Right hindlimb (tissue), 1 donor: ENCODE measurements at regions not wholly inside any gene's neighbourhood (a gene's known extent, or its start where the extent isn't known, plus 50 kb on each side); places are given as distances from the start of the nearest gene placed in this dataset.
"Not testable (repeated sequence)": the region's sequence is repeated elsewhere in the genome, so short reads cannot be mapped to it uniquely, and the experiment has no call there.

Source experiments
- DNase-seq: peaks from one replicate; pipeline ENCODE4 v3.0.0-alpha.2; 2018

GRCh38 chr10:118968482-118968881 is 61.0 kb upstream of the NANOS1 start:
- no peak for DNase-seq

- DNase-seq = no peak
Measured at GRCh38 chr10:118969014-118969413, 60.5 kb upstream of the NANOS1 start.

- peak; percentile 48 for DNase-seq
Measured at GRCh38 chr10:118970770-118971169, 58.7 kb upstream of the NANOS1 start.

GRCh38 chr10:118971187-118971586 is 58.3 kb upstream of the NANOS1 start:
- no peak for DNase-seq

GRCh38 chr10:118971876-118972275 is 57.6 kb upstream of the NANOS1 start:
- DNase-seq = no peak

- DNase-seq = no peak
Measured at GRCh38 chr10:118973744-118974143, 55.8 kb upstream of the NANOS1 start.

GRCh38 chr10:118974951-118975350 is 54.6 kb upstream of the NANOS1 start:
- DNase-seq = no peak

- not testable (repeated sequence) for DNase-seq
Measured at GRCh38 chr10:118976219-118976618, 53.3 kb upstream of the NANOS1 start.

- DNase-seq = no peak
Measured at GRCh38 chr10:118977022-118977599, 52.4 kb upstream of the NANOS1 start.

- no peak for DNase-seq
Measured at GRCh38 chr10:118977835-118978234, 51.7 kb upstream of the NANOS1 start.

GRCh38 chr10:118978316-118978997 is 51.1 kb upstream of the NANOS1 start:
- no peak for DNase-seq

GRCh38 chr10:118978998-118979350 is 50.5 kb upstream of the NANOS1 start:
- no peak for DNase-seq

- no peak for DNase-seq
Measured at GRCh38 chr10:118979661-118980060, 49.9 kb upstream of the NANOS1 start.
